ENCODE measurements at regions not wholly inside any gene's neighbourhood (a gene's known extent, or its start where the extent isn't known, plus 50 kb on each side); places are given as distances from the start of the nearest gene placed in this dataset.

DNA sequence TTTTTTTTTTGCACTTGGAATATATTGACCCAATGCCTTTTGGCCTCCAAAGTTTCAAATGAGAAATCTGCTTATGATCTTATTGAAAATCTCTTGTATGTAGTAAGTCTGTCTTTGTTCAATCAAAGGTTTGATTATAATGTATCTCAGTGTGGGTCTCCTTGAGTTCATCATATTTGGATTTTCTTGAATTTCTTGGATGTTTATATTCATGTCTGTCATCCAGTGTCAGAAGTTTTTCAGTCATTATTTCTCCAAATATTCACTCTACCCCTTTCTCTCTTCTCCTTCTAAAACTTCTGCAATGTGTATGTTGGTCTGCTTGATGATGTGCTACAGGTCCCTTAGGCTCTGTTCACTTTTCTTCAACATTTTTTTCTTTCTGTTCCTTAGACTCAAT, 95.9 kb upstream of the PTPRK start:
- H3K27me3 ChIP-seq = no peaks in the 10 kb centered on the region
- DNase-seq (ENCODE audit: extremely low spot score) = no peak
- no peaks in the 10 kb centered on the region for H3K4me1 ChIP-seq
- H3K27ac ChIP-seq (replicated peaks in 1 of 4) = no peak overlapping the region
- TF ChIP-seq, protein P1, sequence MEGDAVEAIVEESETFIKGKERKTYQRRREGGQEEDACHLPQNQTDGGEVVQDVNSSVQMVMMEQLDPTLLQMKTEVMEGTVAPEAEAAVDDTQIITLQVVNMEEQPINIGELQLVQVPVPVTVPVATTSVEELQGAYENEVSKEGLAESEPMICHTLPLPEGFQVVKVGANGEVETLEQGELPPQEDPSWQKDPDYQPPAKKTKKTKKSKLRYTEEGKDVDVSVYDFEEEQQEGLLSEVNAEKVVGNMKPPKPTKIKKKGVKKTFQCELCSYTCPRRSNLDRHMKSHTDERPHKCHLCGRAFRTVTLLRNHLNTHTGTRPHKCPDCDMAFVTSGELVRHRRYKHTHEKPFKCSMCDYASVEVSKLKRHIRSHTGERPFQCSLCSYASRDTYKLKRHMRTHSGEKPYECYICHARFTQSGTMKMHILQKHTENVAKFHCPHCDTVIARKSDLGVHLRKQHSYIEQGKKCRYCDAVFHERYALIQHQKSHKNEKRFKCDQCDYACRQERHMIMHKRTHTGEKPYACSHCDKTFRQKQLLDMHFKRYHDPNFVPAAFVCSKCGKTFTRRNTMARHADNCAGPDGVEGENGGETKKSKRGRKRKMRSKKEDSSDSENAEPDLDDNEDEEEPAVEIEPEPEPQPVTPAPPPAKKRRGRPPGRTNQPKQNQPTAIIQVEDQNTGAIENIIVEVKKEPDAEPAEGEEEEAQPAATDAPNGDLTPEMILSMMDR (IDR thresholded peaks at IDR 0.05) = no peak
- no peak for TF ChIP-seq EP300 (IDR thresholded peaks at IDR 0.05)
- TF ChIP-seq POLR2A (IDR thresholded peaks at IDR 0.05; ENCODE audit: low read depth) = no peak
- TF ChIP-seq POLR2AphosphoS5 (IDR thresholded peaks at IDR 0.05) = no peak
- H3K36me3 ChIP-seq = no peaks in the 10 kb centered on the region
- no peaks in the 10 kb centered on the region for H3K9me3 ChIP-seq
- intact Hi-C loops (cut with DNase I) = no loop called here
- H3K4me3 ChIP-seq = no peak overlapping the region

DNA sequence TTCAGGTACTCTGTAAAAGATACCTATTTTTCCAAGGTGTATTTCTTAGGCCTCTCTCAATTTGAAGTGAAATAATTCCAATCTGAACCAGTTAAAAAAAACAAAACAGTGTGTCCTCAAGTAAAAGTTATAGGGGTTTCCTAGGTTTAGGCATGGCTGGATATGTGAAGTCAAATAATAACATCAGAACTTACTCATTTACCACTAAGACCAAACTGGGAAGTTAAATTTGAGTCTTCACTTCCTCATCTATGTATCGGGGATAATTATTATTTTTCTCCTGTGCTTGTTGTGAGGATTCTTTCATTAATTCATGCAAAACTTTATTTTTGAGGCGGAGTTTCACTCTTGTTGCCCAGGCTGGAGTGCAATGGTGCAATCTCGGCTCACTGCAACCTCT, 86.2 kb upstream of the PTPRK start:
- no peaks in the 10 kb centered on the region for H3K9me3 ChIP-seq
- no peaks in the 10 kb centered on the region for H3K4me1 ChIP-seq
- WGBS = 87% methylated on average over 3 of the region's 3 CpGs
- no peak overlapping the region for H3K27ac ChIP-seq (replicated peaks in 1 of 4)
- H3K36me3 ChIP-seq = no peaks in the 10 kb centered on the region
- no peak overlapping the region for H3K4me3 ChIP-seq
- intact Hi-C loops (cut with DNase I) = no loop called here
- no peak for TF ChIP-seq POLR2AphosphoS5 (IDR thresholded peaks at IDR 0.05)
- no peak for DNase-seq (ENCODE audit: extremely low spot score)
- no peaks in the 10 kb centered on the region for H3K27me3 ChIP-seq

GRCh38 chr6:128605961-128606360, 85.6 kb upstream of the PTPRK start:
- Histone ChIP-seq H3K36me3 (no peaks in the 10 kb centered on the region), H3K4me1 (no peaks in the 10 kb centered on the region), H3K4me3 (no peak overlapping the region), H3K9me3 (no peaks in the 10 kb centered on the region), H3K27ac (replicated peaks in 1 of 4) (no peak overlapping the region), H3K27me3 (no peaks in the 10 kb centered on the region)
- DNase-seq (ENCODE audit: extremely low spot score) = no peak
- TF ChIP-seq POLR2AphosphoS5 (IDR thresholded peaks at IDR 0.05) (no peak), POLR2A (IDR thresholded peaks at IDR 0.05; ENCODE audit: low read depth) (no peak), EP300 (IDR thresholded peaks at IDR 0.05) (no peak)
- TF ChIP-seq, protein P1 (IDR thresholded peaks at IDR 0.05) = no peak
- 74% methylated on average over 2 of the region's 2 CpGs for WGBS
- intact Hi-C loops (cut with DNase I) = no loop called here

DNA sequence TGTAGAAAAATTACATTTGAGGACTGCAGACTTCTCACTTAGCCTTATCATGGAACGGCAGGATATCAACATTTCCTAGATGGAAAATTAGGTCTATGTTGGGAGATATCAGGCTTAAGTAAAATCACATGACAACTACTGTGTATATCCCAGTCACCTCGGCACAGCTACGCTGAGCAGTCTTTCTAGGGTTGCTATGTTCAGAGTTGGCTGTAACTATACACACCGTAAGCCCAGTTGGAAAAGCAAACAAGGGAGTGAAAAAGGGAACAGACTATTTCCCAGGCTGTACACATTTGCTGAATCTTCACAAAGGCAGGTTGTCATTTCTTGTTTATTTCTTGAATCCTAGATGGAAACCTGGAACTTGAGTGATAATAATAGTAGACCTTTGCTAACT, 80.7 kb upstream of the PTPRK start:
- no peaks in the 10 kb centered on the region for H3K27me3 ChIP-seq
- intact Hi-C loops (cut with DNase I) = no loop called here
- H3K4me3 ChIP-seq = no peak overlapping the region
- WGBS = 44% methylated on average over 4 of the region's 4 CpGs
- no peak for DNase-seq (ENCODE audit: extremely low spot score)
- TF ChIP-seq, protein P1 (IDR thresholded peaks at IDR 0.05) = no peak
- TF ChIP-seq POLR2AphosphoS5 (IDR thresholded peaks at IDR 0.05) (no peak), EP300 (IDR thresholded peaks at IDR 0.05) (no peak), POLR2A (IDR thresholded peaks at IDR 0.05; ENCODE audit: low read depth) (no peak)
- H3K36me3 ChIP-seq = no peaks in the 10 kb centered on the region
- H3K27ac ChIP-seq (replicated peaks in 1 of 4) = no peak overlapping the region
- H3K9me3 ChIP-seq = no peaks in the 10 kb centered on the region
- peaks cover 0 to 14% (median 0%) of the 10 kb centered on the region in 4 donors for H3K4me1 ChIP-seq

GRCh38 chr6:128600397-128600951, 80.1 kb upstream of the PTPRK start:
- Histone ChIP-seq H3K27me3 (no peaks in the 10 kb centered on the region), H3K36me3 (no peaks in the 10 kb centered on the region), H3K4me1 (peaks cover 0 to 14% (median 1%) of the 10 kb centered on the region in 4 donors), H3K4me3 (no peak overlapping the region), H3K9me3 (no peaks in the 10 kb centered on the region), H3K27ac (replicated peaks in 1 of 4) (no peak overlapping the region)
- DNase-seq (ENCODE audit: extremely low spot score) = no peak
- intact Hi-C loops (cut with DNase I) = no loop called here
- WGBS = 44% methylated on average over 4 of the region's 4 CpGs
- TF ChIP-seq, protein P1 (IDR thresholded peaks at IDR 0.05) = no peak
- TF ChIP-seq EP300 (IDR thresholded peaks at IDR 0.05) = no peak

Measured in esophagus muscularis mucosa (tissue), 4 donors.